HEK293 (cell line): ENCODE measurements at regions not wholly inside any gene's neighbourhood (a gene's known extent, or its start where the extent isn't known, plus 50 kb on each side); places are given as distances from the start of the nearest gene placed in this dataset.

Experiments
- CTCF ChIA-PET: fragments of 350-600 bp; formaldehyde crosslinking; extraction: SDS; loops from one replicate; lab custom pipeline; 2021; ENCODE audit warnings: antibody characterized with exemption; lab: Yijun Ruan, JAX
- POLR2A ChIA-PET: fragments of 300-600 bp; formaldehyde crosslinking; extraction: SDS; loops from one replicate; lab custom pipeline; 2020; ENCODE audit warnings: antibody characterized with exemption, inconsistent platforms; lab: Yijun Ruan, JAX
- H3K27ac ChIP-seq: fragments of 200-500 bp; sonication (Bioruptor generic); 2 replicates; pipeline ENCODE4 v1.5.1; 2014; ENCODE audit warnings: low read depth, low read length, control low read depth, inconsistent platforms; ENCODE audit errors: extremely low read depth
- H3K36me3 ChIP-seq, 2 experiments: fragments of 200-500 bp in 1 of 2; sonication (Bioruptor generic) in 1 of 2; 1 replicate in 1 of 2; 2 replicates in 1 of 2; pipeline ENCODE4 v1.5.1; 2014 to 2017; ENCODE audit warnings: inconsistent platforms in 2 of 2, low read length in 2 of 2; ENCODE audit not compliant: control insufficient read depth in 2 of 2, insufficient read depth in 1 of 2
- H3K4me1 ChIP-seq: fragments of 200-500 bp; sonication (Bioruptor generic); 2 replicates; pipeline ENCODE4 v1.5.1; 2014; ENCODE audit warnings: mild to moderate bottlenecking, low read length, inconsistent platforms; ENCODE audit not compliant: control insufficient read depth, insufficient read depth
- H3K4me3 ChIP-seq: 2 replicates; pipeline ENCODE4 v1.5.1; 2011; ENCODE audit warnings: low read depth, mild to moderate bottlenecking, control low read depth, low read length, moderate library complexity
- H3K9me3 ChIP-seq: fragments of 200-500 bp; sonication (Bioruptor generic); 2 replicates; pipeline ENCODE4 v1.5.1; 2014; ENCODE audit warnings: low read depth, low read length, inconsistent platforms; ENCODE audit not compliant: control insufficient read depth, insufficient read depth
- FEZF1 ChIP-seq: fragments of 450-650 bp; formaldehyde crosslinking; IDR thresholded peaks from 2 replicates; pipeline ENCODE4 v1.5.1; 2016; ENCODE audit warnings: missing biosample characterization, missing genetic modification characterization
- GFI1B ChIP-seq: fragments of 450-650 bp; formaldehyde crosslinking; IDR thresholded peaks from 2 replicates; pipeline ENCODE4 v1.5.1; 2016; ENCODE audit warnings: missing biosample characterization, missing genetic modification characterization
- TRIM28 ChIP-seq: IDR thresholded peaks from 2 replicates; pipeline ENCODE4 v1.6.1; 2011; ENCODE audit warnings: low read length, control low read depth, borderline replicate concordance
- ZNF16 ChIP-seq: fragments of 450-650 bp; formaldehyde crosslinking; IDR thresholded peaks from 2 replicates; pipeline ENCODE4 v1.5.1; 2016; ENCODE audit warnings: low read depth, missing biosample characterization, missing genetic modification characterization
- ZNF184 ChIP-seq: fragments of 450-650 bp; IDR thresholded peaks from 2 replicates; pipeline ENCODE4 v1.5.1; 2018; ENCODE audit warnings: missing biosample characterization, mild to moderate bottlenecking, missing genetic modification characterization
- ZNF221 ChIP-seq: fragments of 450-650 bp; formaldehyde crosslinking; IDR thresholded peaks from 2 replicates; pipeline ENCODE4 v1.5.1; 2017; ENCODE audit warnings: missing biosample characterization, missing genetic modification characterization, borderline replicate concordance
- ZNF311 ChIP-seq: fragments of 450-650 bp; formaldehyde crosslinking; IDR thresholded peaks from 2 replicates; pipeline ENCODE4 v1.5.1; 2017; ENCODE audit warnings: missing biosample characterization, missing genetic modification characterization, borderline replicate concordance
- ZNF391 ChIP-seq: fragments of 450-650 bp; formaldehyde crosslinking; IDR thresholded peaks from 2 replicates; pipeline ENCODE4 v1.5.1; 2016; ENCODE audit warnings: low read depth, missing biosample characterization, missing genetic modification characterization, borderline replicate concordance
- ZNF404 ChIP-seq: fragments of 450-650 bp; formaldehyde crosslinking; IDR thresholded peaks from 2 replicates; pipeline ENCODE4 v1.5.1; 2017; ENCODE audit warnings: missing biosample characterization, missing genetic modification characterization
- ZNF571 ChIP-seq: fragments of 450-650 bp; formaldehyde crosslinking; IDR thresholded peaks from 2 replicates; pipeline ENCODE4 v1.5.0; 2017; ENCODE audit warnings: missing biosample characterization, missing genetic modification characterization
- TF ChIP-seq, protein P1 (sequence below): fragments of 450-650 bp; IDR thresholded peaks from 2 replicates; pipeline ENCODE4 v1.5.1; 2018; ENCODE audit warnings: missing biosample characterization, mild to moderate bottlenecking, missing genetic modification characterization
- TF ChIP-seq, protein P2 (sequence below): fragments of 450-650 bp; formaldehyde crosslinking; IDR thresholded peaks from 2 replicates; pipeline ENCODE4 v1.5.1; 2016; ENCODE audit warnings: missing biosample characterization, missing genetic modification characterization
- TF ChIP-seq, protein P3 (sequence below): fragments of 450-650 bp; formaldehyde crosslinking; IDR thresholded peaks from 2 replicates; pipeline ENCODE4 v1.5.1; 2016; ENCODE audit warnings: missing biosample characterization, missing genetic modification characterization, borderline replicate concordance
- TF ChIP-seq, protein P4 (sequence below): fragments of 450-650 bp; formaldehyde crosslinking; IDR thresholded peaks from 2 replicates; pipeline ENCODE4 v1.5.1; 2016; ENCODE audit warnings: missing biosample characterization, missing genetic modification characterization

DNA sequence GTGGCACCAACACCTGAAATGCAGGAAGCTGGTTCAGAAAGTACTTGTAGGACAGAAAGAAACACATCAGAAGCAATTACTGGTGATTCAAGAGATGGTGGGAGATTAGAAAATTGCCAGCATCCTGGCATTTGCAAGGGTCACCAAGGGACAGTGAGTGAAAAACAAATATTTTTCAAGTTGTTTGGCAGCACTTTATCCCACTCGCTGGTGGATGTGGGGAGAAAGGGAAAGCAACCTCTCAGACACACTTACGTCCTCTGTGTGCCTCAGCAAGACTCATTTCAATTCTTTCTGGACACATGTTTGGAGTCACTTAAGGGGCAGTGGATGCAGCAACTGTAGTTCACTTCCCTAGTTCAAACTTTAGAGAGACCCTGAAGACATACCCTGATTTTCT is 440.4 kb upstream of the GHITM start (continued):
- TF ChIP-seq, protein P1, sequence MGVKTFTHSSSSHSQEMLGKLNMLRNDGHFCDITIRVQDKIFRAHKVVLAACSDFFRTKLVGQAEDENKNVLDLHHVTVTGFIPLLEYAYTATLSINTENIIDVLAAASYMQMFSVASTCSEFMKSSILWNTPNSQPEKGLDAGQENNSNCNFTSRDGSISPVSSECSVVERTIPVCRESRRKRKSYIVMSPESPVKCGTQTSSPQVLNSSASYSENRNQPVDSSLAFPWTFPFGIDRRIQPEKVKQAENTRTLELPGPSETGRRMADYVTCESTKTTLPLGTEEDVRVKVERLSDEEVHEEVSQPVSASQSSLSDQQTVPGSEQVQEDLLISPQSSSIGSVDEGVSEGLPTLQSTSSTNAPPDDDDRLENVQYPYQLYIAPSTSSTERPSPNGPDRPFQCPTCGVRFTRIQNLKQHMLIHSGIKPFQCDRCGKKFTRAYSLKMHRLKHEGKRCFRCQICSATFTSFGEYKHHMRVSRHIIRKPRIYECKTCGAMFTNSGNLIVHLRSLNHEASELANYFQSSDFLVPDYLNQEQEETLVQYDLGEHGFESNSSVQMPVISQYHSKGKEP (tag by site-specific recombination) = no peak
- TF ChIP-seq ZNF404 = no peak
- no peak for TF ChIP-seq TRIM28

DNA sequence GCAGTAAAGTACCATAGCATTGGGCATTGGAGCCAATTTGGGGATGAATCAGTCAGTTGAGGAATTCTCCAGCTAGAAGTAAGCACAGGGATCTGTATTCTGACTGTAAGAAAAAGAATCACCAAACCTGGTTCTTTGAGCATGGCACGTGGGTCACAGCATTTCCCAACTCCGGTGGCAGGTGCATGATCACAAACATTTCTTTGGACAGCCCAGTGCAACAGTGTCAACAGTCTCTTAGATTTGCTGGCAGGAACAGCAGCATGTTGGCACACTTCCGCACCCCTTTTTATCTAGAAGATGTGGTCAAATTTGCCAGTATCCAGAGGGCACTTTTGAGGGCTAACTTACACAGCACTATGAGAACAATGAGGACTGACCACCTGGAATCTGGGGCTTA is 437.5 kb upstream of the GHITM start:
- POLR2A ChIA-PET = no interaction called here
- CTCF ChIA-PET = no interaction called here

DNA sequence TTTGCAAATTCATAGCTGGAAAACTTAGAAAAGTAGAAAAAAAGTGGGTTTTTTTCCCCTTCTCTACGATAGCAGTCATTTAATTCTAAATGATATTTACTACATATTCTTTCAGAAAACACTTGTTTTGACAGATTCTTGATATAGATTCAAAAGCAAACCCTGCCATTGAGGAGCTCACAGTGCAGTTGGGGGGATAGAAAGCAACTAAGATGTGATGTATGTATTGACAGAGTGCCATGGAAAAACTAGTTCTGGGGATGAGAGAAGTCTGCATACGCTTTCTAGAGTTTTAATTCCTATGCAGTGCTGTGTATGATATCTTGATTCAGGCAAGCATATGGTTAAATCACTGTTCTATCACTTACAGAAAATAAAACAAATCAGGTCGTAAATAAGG is 436.6 kb upstream of the GHITM start:
- Histone ChIP-seq H3K27ac (no peak overlapping the region), H3K4me3 (no peak overlapping the region), H3K4me1 (no peaks in the 10 kb centered on the region), H3K36me3 (no peaks in the 10 kb centered on the region), H3K9me3 (no peaks in the 10 kb centered on the region)
- no peak for TF ChIP-seq FEZF1 (tag by site-specific recombination)
- no peak for TF ChIP-seq GFI1B (tag by site-specific recombination)
- no peak for TF ChIP-seq TRIM28
- POLR2A ChIA-PET = no interaction called here
- CTCF ChIA-PET = interaction anchor here (0.9 kb wide), 1 partner anchor 169 kb away, joined by 4 read pairs; no protein-coding TSS in a partner anchor

More for the DNA sequence above, 437.5 kb upstream of the GHITM start:
- no peak overlapping the region for H3K4me3 ChIP-seq
- H3K9me3 ChIP-seq = no peaks in the 10 kb centered on the region
- H3K27ac ChIP-seq = no peak overlapping the region
- no peaks in the 10 kb centered on the region for H3K36me3 ChIP-seq
- TF ChIP-seq, protein P2, sequence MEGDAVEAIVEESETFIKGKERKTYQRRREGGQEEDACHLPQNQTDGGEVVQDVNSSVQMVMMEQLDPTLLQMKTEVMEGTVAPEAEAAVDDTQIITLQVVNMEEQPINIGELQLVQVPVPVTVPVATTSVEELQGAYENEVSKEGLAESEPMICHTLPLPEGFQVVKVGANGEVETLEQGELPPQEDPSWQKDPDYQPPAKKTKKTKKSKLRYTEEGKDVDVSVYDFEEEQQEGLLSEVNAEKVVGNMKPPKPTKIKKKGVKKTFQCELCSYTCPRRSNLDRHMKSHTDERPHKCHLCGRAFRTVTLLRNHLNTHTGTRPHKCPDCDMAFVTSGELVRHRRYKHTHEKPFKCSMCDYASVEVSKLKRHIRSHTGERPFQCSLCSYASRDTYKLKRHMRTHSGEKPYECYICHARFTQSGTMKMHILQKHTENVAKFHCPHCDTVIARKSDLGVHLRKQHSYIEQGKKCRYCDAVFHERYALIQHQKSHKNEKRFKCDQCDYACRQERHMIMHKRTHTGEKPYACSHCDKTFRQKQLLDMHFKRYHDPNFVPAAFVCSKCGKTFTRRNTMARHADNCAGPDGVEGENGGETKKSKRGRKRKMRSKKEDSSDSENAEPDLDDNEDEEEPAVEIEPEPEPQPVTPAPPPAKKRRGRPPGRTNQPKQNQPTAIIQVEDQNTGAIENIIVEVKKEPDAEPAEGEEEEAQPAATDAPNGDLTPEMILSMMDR = no peak
- TF ChIP-seq, protein P3, sequence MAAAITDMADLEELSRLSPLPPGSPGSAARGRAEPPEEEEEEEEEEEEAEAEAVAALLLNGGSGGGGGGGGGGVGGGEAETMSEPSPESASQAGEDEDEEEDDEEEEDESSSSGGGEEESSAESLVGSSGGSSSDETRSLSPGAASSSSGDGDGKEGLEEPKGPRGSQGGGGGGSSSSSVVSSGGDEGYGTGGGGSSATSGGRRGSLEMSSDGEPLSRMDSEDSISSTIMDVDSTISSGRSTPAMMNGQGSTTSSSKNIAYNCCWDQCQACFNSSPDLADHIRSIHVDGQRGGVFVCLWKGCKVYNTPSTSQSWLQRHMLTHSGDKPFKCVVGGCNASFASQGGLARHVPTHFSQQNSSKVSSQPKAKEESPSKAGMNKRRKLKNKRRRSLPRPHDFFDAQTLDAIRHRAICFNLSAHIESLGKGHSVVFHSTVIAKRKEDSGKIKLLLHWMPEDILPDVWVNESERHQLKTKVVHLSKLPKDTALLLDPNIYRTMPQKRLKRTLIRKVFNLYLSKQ (tag by site-specific recombination) = no peak
- no peak for TF ChIP-seq ZNF571 (tag by site-specific recombination)
- H3K4me1 ChIP-seq = no peaks in the 10 kb centered on the region

DNA sequence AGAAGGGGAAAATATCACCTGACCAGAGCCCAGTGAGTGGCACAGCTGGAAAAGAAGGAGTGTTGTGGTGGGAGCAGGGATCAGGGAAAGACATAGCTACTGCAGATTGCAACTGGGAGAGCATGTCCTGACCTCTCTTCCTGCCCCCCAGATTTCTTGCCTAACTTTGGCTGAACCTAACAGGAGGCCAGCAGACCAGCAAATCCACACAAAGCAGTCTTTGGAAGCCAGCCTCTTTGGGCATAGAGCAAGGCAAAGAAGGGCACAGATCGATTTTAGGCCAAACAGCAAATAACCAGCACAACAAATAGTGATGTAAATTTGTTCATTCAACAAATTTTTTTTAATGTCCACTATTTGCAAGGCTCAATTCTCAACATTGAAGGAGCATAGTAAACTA is 433.2 kb upstream of the GHITM start:
- POLR2A ChIA-PET = no interaction called here

More for the DNA sequence above, 433.2 kb upstream of the GHITM start:
- CTCF ChIA-PET = interaction anchor here (0.6 kb wide), 2 partner anchors 52 to 215 kb away, joined by 3 read pairs; no protein-coding TSS in a partner anchor
- TF ChIP-seq ZNF311 (tag by site-specific recombination) (no peak), ZNF221 (tag by site-specific recombination) (no peak), ZNF391 (no peak), ZNF184 (tag by site-specific recombination) (no peak), ZNF16 (tag by site-specific recombination) (no peak)
- TF ChIP-seq, protein P4, sequence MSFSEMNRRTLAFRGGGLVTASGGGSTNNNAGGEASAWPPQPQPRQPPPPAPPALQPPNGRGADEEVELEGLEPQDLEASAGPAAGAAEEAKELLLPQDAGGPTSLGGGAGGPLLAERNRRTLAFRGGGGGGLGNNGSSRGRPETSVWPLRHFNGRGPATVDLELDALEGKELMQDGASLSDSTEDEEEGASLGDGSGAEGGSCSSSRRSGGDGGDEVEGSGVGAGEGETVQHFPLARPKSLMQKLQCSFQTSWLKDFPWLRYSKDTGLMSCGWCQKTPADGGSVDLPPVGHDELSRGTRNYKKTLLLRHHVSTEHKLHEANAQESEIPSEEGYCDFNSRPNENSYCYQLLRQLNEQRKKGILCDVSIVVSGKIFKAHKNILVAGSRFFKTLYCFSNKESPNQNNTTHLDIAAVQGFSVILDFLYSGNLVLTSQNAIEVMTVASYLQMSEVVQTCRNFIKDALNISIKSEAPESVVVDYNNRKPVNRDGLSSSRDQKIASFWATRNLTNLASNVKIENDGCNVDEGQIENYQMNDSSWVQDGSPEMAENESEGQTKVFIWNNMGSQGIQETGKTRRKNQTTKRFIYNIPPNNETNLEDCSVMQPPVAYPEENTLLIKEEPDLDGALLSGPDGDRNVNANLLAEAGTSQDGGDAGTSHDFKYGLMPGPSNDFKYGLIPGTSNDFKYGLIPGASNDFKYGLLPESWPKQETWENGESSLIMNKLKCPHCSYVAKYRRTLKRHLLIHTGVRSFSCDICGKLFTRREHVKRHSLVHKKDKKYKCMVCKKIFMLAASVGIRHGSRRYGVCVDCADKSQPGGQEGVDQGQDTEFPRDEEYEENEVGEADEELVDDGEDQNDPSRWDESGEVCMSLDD (tag by site-specific recombination) = no peak
- H3K4me3 ChIP-seq = no peak overlapping the region
- H3K4me1 ChIP-seq = no peaks in the 10 kb centered on the region
- H3K9me3 ChIP-seq = no peaks in the 10 kb centered on the region
- H3K27ac ChIP-seq = no peak overlapping the region
- no peaks in the 10 kb centered on the region for H3K36me3 ChIP-seq
